ENCODE measurements at regions not wholly inside any gene's neighbourhood (a gene's known extent, or its start where the extent isn't known, plus 50 kb on each side); places are given as distances from the start of the nearest gene placed in this dataset.

- H3K4me3 ChIP-seq (ENCODE audit: low read depth, low read length), result no peak overlapping the region
- TF ChIP-seq POLR2A (IDR thresholded peaks at IDR 0.05; ENCODE audit: extremely low read depth, insufficient read length), result no peak
- DNase-seq (ENCODE audit: low read depth), result no peak
These were observed 51.6 kb upstream of the FMNL2 start for GRCh38 chr2:152283392-152283791.

GRCh38 chr2:152284398-152284797, 50.6 kb upstream of the FMNL2 start:
- DNase-seq (ENCODE audit: low read depth), result no peak
- TF ChIP-seq MAX (IDR thresholded peaks at IDR 0.05; ENCODE audit: low read depth, low read length), result no peak
- H3K4me3 ChIP-seq (ENCODE audit: low read depth, low read length), result no peak overlapping the region

Data from NB4 (cell line).